H1 (cell line): ENCODE measurements at regions not wholly inside any gene's neighbourhood (a gene's known extent, or its start where the extent isn't known, plus 50 kb on each side); places are given as distances from the start of the nearest gene placed in this dataset.

Experiments
- CTCF ChIA-PET: fragments of 300-600 bp; sonication (Branson Sonifier 250); formaldehyde crosslinking; loops from one replicate; lab custom pipeline; 2021; ENCODE audit not compliant: partially characterized antibody; lab: Charles Lee
- POLR2A ChIA-PET: fragments of 300-600 bp; sonication (Branson Sonifier 250); formaldehyde crosslinking; loops from one replicate; lab custom pipeline; 2021; ENCODE audit warnings: inconsistent platforms; ENCODE audit not compliant: partially characterized antibody; lab: Charles Lee
- DNase-seq, 2 experiments: peaks; one replicate each; pipeline versions ENCODE4 v3.0.0 to v3.0.0-alpha.2; 2010 to 2022; ENCODE audit warnings: low spot score in 2 of 2, low read depth in 1 of 2, mixed read lengths in 1 of 2
- FAIRE-seq: peaks from 2 replicates; lab custom pipeline; 2011; peaks lifted over from hg19 to GRCh38; lab: Jason Lieb, UNC
- H2AFZ ChIP-seq: 2 replicates; pipeline ENCODE4 v1.8.1; 2012; ENCODE audit warnings: low read length, inconsistent platforms
- H2AK5ac ChIP-seq: 2 replicates; pipeline ENCODE4 v1.6.1; 2013; ENCODE audit warnings: low read depth, low read length
- H2BK120ac ChIP-seq: replicated peaks from 2 replicates; pipeline ENCODE3; 2013; ENCODE audit warnings: low read depth, low read length, inconsistent platforms
- H2BK12ac ChIP-seq: 2 replicates; pipeline ENCODE4 v1.6.1; 2013; ENCODE audit warnings: low read depth, low read length
- H2BK15ac ChIP-seq: 2 replicates; pipeline ENCODE4 v1.6.1; 2013; ENCODE audit warnings: low read length
- H2BK20ac ChIP-seq: 2 replicates; pipeline ENCODE4 v1.6.1; 2013; ENCODE audit warnings: low read length
- H2BK5ac ChIP-seq: 2 replicates; pipeline ENCODE4 v1.6.1; 2013; ENCODE audit warnings: low read depth, low read length
- H3K14ac ChIP-seq: 2 replicates; pipeline ENCODE4 v1.6.1; 2013; ENCODE audit warnings: inconsistent platforms; ENCODE audit not compliant: insufficient read length
- H3K18ac ChIP-seq: 2 replicates; pipeline ENCODE4 v1.6.1; 2013; ENCODE audit warnings: low read length; ENCODE audit errors: extremely low read depth
- H3K23ac ChIP-seq: 2 replicates; pipeline ENCODE4 v1.6.1; 2013; ENCODE audit warnings: inconsistent platforms; ENCODE audit not compliant: insufficient read length
- H3K23me2 ChIP-seq: 2 replicates; pipeline ENCODE4 v1.6.1; 2013; ENCODE audit warnings: low read depth, low read length
- H3K27ac ChIP-seq: 2 replicates; pipeline ENCODE4 v1.6.1; 2011; ENCODE audit warnings: low read depth, low read length, inconsistent platforms
- H3K27me3 ChIP-seq, 4 experiments: replicated peaks in 1 of 4; 1 replicate in 1 of 4; 2 replicates in 3 of 4; pipeline versions ENCODE4 v1.6.1 to v1.8.1; 2011 to 2013; ENCODE audit warnings: low read length in 3 of 4, mild to moderate bottlenecking in 3 of 4, inconsistent platforms in 2 of 4, mixed read lengths in 2 of 4, moderate library complexity in 1 of 4; ENCODE audit not compliant: control insufficient read depth in 3 of 4, insufficient read depth in 3 of 4; ENCODE audit errors: extremely low read depth in 1 of 4
- H3K36me3 ChIP-seq, 4 experiments: 2 replicates each; pipeline versions ENCODE4 v1.6.1 to v1.8.1; 2011 to 2013; ENCODE audit warnings: mild to moderate bottlenecking in 4 of 4, low read length in 3 of 4, moderate library complexity in 2 of 4, control low read depth in 1 of 4, inconsistent platforms in 1 of 4; ENCODE audit not compliant: insufficient read depth in 4 of 4, control insufficient read depth in 2 of 4
- H3K4ac ChIP-seq: replicated peaks from 2 replicates; pipeline ENCODE3; 2013; ENCODE audit warnings: low read length, low read depth, mixed read lengths, inconsistent platforms; ENCODE audit not compliant: insufficient read length
- H3K4me1 ChIP-seq, 4 experiments: replicated peaks in 1 of 4; 1 replicate in 1 of 4; 2 replicates in 3 of 4; pipeline versions ENCODE4 v1.6.1 to v1.8.1; 2011 to 2013; ENCODE audit warnings: low read length in 3 of 4, inconsistent platforms in 2 of 4, mixed read lengths in 1 of 4; ENCODE audit not compliant: insufficient read depth in 4 of 4, control insufficient read depth in 3 of 4
- H3K4me2 ChIP-seq, 2 experiments: 2 replicates each; pipeline versions ENCODE4 v1.6.1 to v1.8.1; 2011 to 2013; ENCODE audit warnings: low read depth in 2 of 2, low read length in 2 of 2, control low read depth in 1 of 2, inconsistent platforms in 1 of 2, mild to moderate bottlenecking in 1 of 2; ENCODE audit not compliant: insufficient read depth in 1 of 2
- H3K4me3 ChIP-seq, 4 experiments: fragments of 200-600, 300-600 bp in 1 of 4; sonication (generic), shearing (Covaris generic), sonication (Bioruptor Twin) in 1 of 4; 2 replicates each; pipeline versions ENCODE4 v1.5.1 to v1.8.1; 2011 to 2016; ENCODE audit warnings: low read length in 4 of 4, low read depth in 3 of 4, control low read depth in 2 of 4, inconsistent platforms in 2 of 4, mild to moderate bottlenecking in 2 of 4, mixed read lengths in 1 of 4, moderate library complexity in 1 of 4; ENCODE audit not compliant: insufficient read depth in 2 of 4; ENCODE audit errors: extremely low read depth in 1 of 4
- H3K56ac ChIP-seq: replicated peaks from 2 replicates; pipeline ENCODE3; 2013; ENCODE audit warnings: low read depth, mild to moderate bottlenecking, mixed read lengths, low read length, inconsistent platforms; ENCODE audit not compliant: insufficient read length
- H3K79me1 ChIP-seq: 2 replicates; pipeline ENCODE4 v1.6.1; 2013; ENCODE audit warnings: low read depth, low read length, control low read depth
- H3K79me2 ChIP-seq, 2 experiments: 2 replicates each; pipeline versions ENCODE4 v1.6.1 to v1.8.1; 2012 to 2013; ENCODE audit warnings: low read length in 2 of 2, mild to moderate bottlenecking in 2 of 2, inconsistent platforms in 1 of 2; ENCODE audit not compliant: insufficient read depth in 2 of 2, control insufficient read depth in 1 of 2
- H3K9ac ChIP-seq, 4 experiments: replicated peaks in 1 of 4; 1 replicate in 1 of 4; 2 replicates in 3 of 4; pipeline versions ENCODE4 v1.6.1 to v1.8.1; 2011 to 2013; ENCODE audit warnings: low read depth in 3 of 4, low read length in 3 of 4, control low read depth in 2 of 4, mild to moderate bottlenecking in 2 of 4, moderate library complexity in 2 of 4, inconsistent platforms in 1 of 4; ENCODE audit errors: extremely low read depth in 1 of 4
- H3K9me3 ChIP-seq, 2 experiments: 2 replicates each; pipeline versions ENCODE4 v1.6.1 to v1.8.1; 2012 to 2013; ENCODE audit warnings: mild to moderate bottlenecking in 2 of 2, moderate library complexity in 2 of 2, control low read depth in 1 of 2, inconsistent platforms in 1 of 2, low read depth in 1 of 2, low read length in 1 of 2, mixed read lengths in 1 of 2; ENCODE audit not compliant: insufficient read depth in 2 of 2
- H4K20me1 ChIP-seq, 2 experiments: replicated peaks in 1 of 2; 2 replicates each; pipeline versions ENCODE3 to v1.8.1; 2011 to 2013; ENCODE audit warnings: inconsistent platforms in 2 of 2, low read length in 2 of 2, mild to moderate bottlenecking in 1 of 2; ENCODE audit not compliant: insufficient read depth in 2 of 2, control insufficient read depth in 1 of 2
- H4K5ac ChIP-seq: 2 replicates; pipeline ENCODE4 v1.6.1; 2013; ENCODE audit warnings: low read length, low read depth, mixed read lengths, inconsistent platforms; ENCODE audit not compliant: insufficient read length
- H4K8ac ChIP-seq: 2 replicates; pipeline ENCODE4 v1.8.0; 2013; ENCODE audit warnings: mild to moderate bottlenecking, moderate library complexity, low read length, inconsistent platforms; ENCODE audit not compliant: insufficient read depth; ENCODE audit errors: extremely low read depth
- H4K91ac ChIP-seq: replicated peaks from 2 replicates; pipeline ENCODE3; 2013; ENCODE audit warnings: low read length, mixed read lengths, inconsistent platforms; ENCODE audit not compliant: insufficient read length
- ASH2L ChIP-seq: fragments of 200-600, 300-600 bp; sonication (generic); IDR thresholded peaks from one replicate; pipeline ENCODE4 v1.7.1; 2017; ENCODE audit warnings: low read length
- CEBPB ChIP-seq: IDR thresholded peaks from 2 replicates; pipeline ENCODE4 v1.6.1; 2012; ENCODE audit warnings: low read depth, low read length
- CREB1 ChIP-seq: IDR thresholded peaks from 2 replicates; pipeline ENCODE4 v1.6.1; 2012; ENCODE audit warnings: inconsistent platforms
- EP300 ChIP-seq, 2 experiments: IDR thresholded peaks; 1 replicate in 1 of 2; 2 replicates in 1 of 2; pipeline ENCODE4 v1.6.1; 2011 to 2012; ENCODE audit warnings: low read depth in 2 of 2, low read length in 2 of 2, mild to moderate bottlenecking in 2 of 2, borderline replicate concordance in 1 of 2, inconsistent platforms in 1 of 2, moderate library complexity in 1 of 2
- EZH2 ChIP-seq: fragments of 200-600 bp; sonication (generic); IDR thresholded peaks from 2 replicates; pipeline ENCODE4 v1.7.1; 2012; ENCODE audit warnings: low read depth, mild to moderate bottlenecking, moderate library complexity, low read length, inconsistent platforms; ENCODE audit not compliant: severe bottlenecking
- GABPA ChIP-seq: IDR thresholded peaks from 2 replicates; pipeline ENCODE4 v1.6.1; 2011; ENCODE audit warnings: mild to moderate bottlenecking, low read length, moderate library complexity, borderline replicate concordance; ENCODE audit not compliant: insufficient read depth
- JUN ChIP-seq: IDR thresholded peaks from 2 replicates; pipeline ENCODE4 v1.6.1; 2011; ENCODE audit warnings: low read depth, mild to moderate bottlenecking, improper control_type of control experiment, low read length
- RXRA ChIP-seq: IDR thresholded peaks from 2 replicates; pipeline ENCODE4 v1.6.1; 2011; ENCODE audit warnings: low read depth, mild to moderate bottlenecking, low read length, moderate library complexity; ENCODE audit not compliant: insufficient read depth
- SAP30 ChIP-seq: fragments of 300-600 bp; sonication (generic); IDR thresholded peaks from 2 replicates; pipeline ENCODE4 v1.7.1; 2012; ENCODE audit warnings: low read length, moderate library complexity, mild to moderate bottlenecking, inconsistent platforms; ENCODE audit not compliant: insufficient read depth, insufficient replicate concordance
- SUZ12 ChIP-seq: fragments of 200-600 bp; sonication (generic); IDR thresholded peaks from 2 replicates; pipeline ENCODE4 v1.6.1; 2012; ENCODE audit warnings: mild to moderate bottlenecking, inconsistent platforms, low read length, moderate library complexity, mixed read lengths
- TAF1 ChIP-seq: IDR thresholded peaks from 2 replicates; pipeline ENCODE4 v1.6.1; 2011; ENCODE audit warnings: mild to moderate bottlenecking, low read depth, low read length
- WGBS, 2 experiments: shearing (Covaris generic) in 1 of 2; methylation state at CpG; one replicate each; pipeline versions ENCODE4 v1.1.6 to v1.1.7; 2013 to 2015; ENCODE audit warnings: low lambda C conversion rate in 2 of 2, mixed read lengths in 2 of 2, inconsistent platforms in 1 of 2, low coverage in 1 of 2, missing lambda C conversion rate in 1 of 2; ENCODE audit not compliant: insufficient replicate concordance in 2 of 2, insufficient coverage in 1 of 2, insufficient read length in 1 of 2; ENCODE audit errors: extremely low coverage in 1 of 2, missing lambda C conversion rate in 1 of 2; 5-methylcytosine and 5-hydroxymethylcytosine counted together
- TF ChIP-seq, protein P1 (sequence below): IDR thresholded peaks from 2 replicates; pipeline ENCODE4 v1.6.1; 2011; ENCODE audit warnings: low read length, improper control_type of control experiment
- TF ChIP-seq, protein P2 (sequence below): IDR thresholded peaks from 2 replicates; pipeline ENCODE4 v1.6.1; 2012; ENCODE audit warnings: inconsistent platforms

DNA sequence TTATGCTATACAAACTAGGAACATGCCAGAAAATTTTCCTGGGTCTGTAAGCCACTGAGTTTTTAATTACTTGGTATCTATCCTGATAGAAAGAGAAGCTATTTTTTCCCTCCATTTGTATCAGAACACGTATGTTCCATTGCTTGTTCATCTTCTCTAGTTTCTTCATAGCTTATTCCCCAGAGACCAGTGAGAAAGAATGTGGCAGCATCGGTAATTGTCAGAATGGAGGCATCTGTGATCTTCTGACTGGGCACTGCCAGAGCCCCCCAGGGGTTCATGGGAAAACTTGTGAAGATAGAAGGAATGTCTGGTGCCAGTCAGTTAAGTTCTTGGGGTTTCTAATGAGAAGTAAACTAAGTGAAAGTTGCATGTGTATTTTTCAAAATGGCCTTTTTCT, 720.2 kb upstream of the GOLIM4 start:
- Histone ChIP-seq H4K91ac (no peak overlapping the region), H4K20me1 (no peaks in the 10 kb centered on the region), H3K9ac (no peak overlapping the region), H2AK5ac (no peak overlapping the region), H3K4me2 (no peak overlapping the region; a peak in 1 of 4 replicates), H3K56ac (no peak overlapping the region), H3K4me3 (no peak overlapping the region), H2AFZ (no peak overlapping the region), H3K79me2 (no peaks in the 10 kb centered on the region), H4K5ac (no peak overlapping the region), H3K4ac (no peak overlapping the region), H2BK12ac (no peak overlapping the region), H3K27ac (no peak overlapping the region), H4K8ac (no peak overlapping the region), H3K9me3 (no peaks in the 10 kb centered on the region), H2BK120ac (no peak overlapping the region), H3K14ac (no peak overlapping the region), H3K18ac (no peak overlapping the region), H2BK5ac (no peak overlapping the region), H3K23ac (no peak overlapping the region), H2BK20ac (no peak overlapping the region), H3K79me1 (no peaks in the 10 kb centered on the region), H3K23me2 (no peaks in the 10 kb centered on the region), H3K4me1 (peaks cover 1 to 12% (median 6%) of the 10 kb centered on the region in 4 experiments; a peak in 4 of 7 replicates), H3K27me3 (no peaks in the 10 kb centered on the region), H2BK15ac (no peak overlapping the region), H3K36me3 (no peaks in the 10 kb centered on the region)
- no peak for FAIRE-seq
- 88% methylated on average over 2 of the region's 2 CpGs; no CpG with 5 or more reads in 1 of the 2 experiments for WGBS, 2 experiments
- ChIA-PET CTCF (interaction anchor here (0.6 to 2.8 kb wide), 7 partner anchors 10 to 334 kb away, joined by 3 to 9 read pairs (median 3); no protein-coding TSS in a partner anchor), POLR2A (interaction anchor here (0.7 kb wide), 1 partner anchor 24 kb away, joined by 3 read pairs; no protein-coding TSS in a partner anchor)
- no peak for DNase-seq
- TF ChIP-seq ASH2L (no peak), SUZ12 (no peak), JUN (no peak), TAF1 (no peak), EP300 (IDR thresholded peaks at IDR 0.05; ENCODE audit: borderline replicate concordance in 1 of 2, low read depth in 2 of 2, low read length in 2 of 2) (no peak), GABPA (no peak), RXRA (no peak), CREB1 (no peak), CEBPB (no peak), EZH2 (no peak), SAP30 (no peak)
- TF ChIP-seq, protein P1, sequence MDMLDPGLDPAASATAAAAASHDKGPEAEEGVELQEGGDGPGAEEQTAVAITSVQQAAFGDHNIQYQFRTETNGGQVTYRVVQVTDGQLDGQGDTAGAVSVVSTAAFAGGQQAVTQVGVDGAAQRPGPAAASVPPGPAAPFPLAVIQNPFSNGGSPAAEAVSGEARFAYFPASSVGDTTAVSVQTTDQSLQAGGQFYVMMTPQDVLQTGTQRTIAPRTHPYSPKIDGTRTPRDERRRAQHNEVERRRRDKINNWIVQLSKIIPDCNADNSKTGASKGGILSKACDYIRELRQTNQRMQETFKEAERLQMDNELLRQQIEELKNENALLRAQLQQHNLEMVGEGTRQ: no peak
- TF ChIP-seq, protein P2, sequence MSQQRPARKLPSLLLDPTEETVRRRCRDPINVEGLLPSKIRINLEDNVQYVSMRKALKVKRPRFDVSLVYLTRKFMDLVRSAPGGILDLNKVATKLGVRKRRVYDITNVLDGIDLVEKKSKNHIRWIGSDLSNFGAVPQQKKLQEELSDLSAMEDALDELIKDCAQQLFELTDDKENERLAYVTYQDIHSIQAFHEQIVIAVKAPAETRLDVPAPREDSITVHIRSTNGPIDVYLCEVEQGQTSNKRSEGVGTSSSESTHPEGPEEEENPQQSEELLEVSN: no peak
